H1 (cell line): ENCODE measurements at regions not wholly inside any gene's neighbourhood (a gene's known extent, or its start where the extent isn't known, plus 50 kb on each side); places are given as distances from the start of the nearest gene placed in this dataset.

Experiments
- CTCF ChIA-PET: fragments of 300-600 bp; sonication (Branson Sonifier 250); formaldehyde crosslinking; loops from one replicate; lab custom pipeline; 2021; ENCODE audit not compliant: partially characterized antibody; lab: Charles Lee
- POLR2A ChIA-PET: fragments of 300-600 bp; sonication (Branson Sonifier 250); formaldehyde crosslinking; loops from one replicate; lab custom pipeline; 2021; ENCODE audit warnings: inconsistent platforms; ENCODE audit not compliant: partially characterized antibody; lab: Charles Lee
- DNase-seq, 2 experiments: peaks; one replicate each; pipeline versions ENCODE4 v3.0.0 to v3.0.0-alpha.2; 2010 to 2022; ENCODE audit warnings: low spot score in 2 of 2, low read depth in 1 of 2, mixed read lengths in 1 of 2
- FAIRE-seq: peaks from 2 replicates; lab custom pipeline; 2011; peaks lifted over from hg19 to GRCh38; lab: Jason Lieb, UNC
- H2AFZ ChIP-seq: 2 replicates; pipeline ENCODE4 v1.8.1; 2012; ENCODE audit warnings: low read length, inconsistent platforms
- H2AK5ac ChIP-seq: 2 replicates; pipeline ENCODE4 v1.6.1; 2013; ENCODE audit warnings: low read depth, low read length
- H2BK120ac ChIP-seq: replicated peaks from 2 replicates; pipeline ENCODE3; 2013; ENCODE audit warnings: low read depth, low read length, inconsistent platforms
- H2BK12ac ChIP-seq: 2 replicates; pipeline ENCODE4 v1.6.1; 2013; ENCODE audit warnings: low read depth, low read length
- H2BK15ac ChIP-seq: 2 replicates; pipeline ENCODE4 v1.6.1; 2013; ENCODE audit warnings: low read length
- H2BK20ac ChIP-seq: 2 replicates; pipeline ENCODE4 v1.6.1; 2013; ENCODE audit warnings: low read length
- H2BK5ac ChIP-seq: 2 replicates; pipeline ENCODE4 v1.6.1; 2013; ENCODE audit warnings: low read depth, low read length
- H3K14ac ChIP-seq: 2 replicates; pipeline ENCODE4 v1.6.1; 2013; ENCODE audit warnings: inconsistent platforms; ENCODE audit not compliant: insufficient read length
- H3K18ac ChIP-seq: 2 replicates; pipeline ENCODE4 v1.6.1; 2013; ENCODE audit warnings: low read length; ENCODE audit errors: extremely low read depth
- H3K23ac ChIP-seq: 2 replicates; pipeline ENCODE4 v1.6.1; 2013; ENCODE audit warnings: inconsistent platforms; ENCODE audit not compliant: insufficient read length
- H3K23me2 ChIP-seq: 2 replicates; pipeline ENCODE4 v1.6.1; 2013; ENCODE audit warnings: low read depth, low read length
- H3K27ac ChIP-seq: 2 replicates; pipeline ENCODE4 v1.6.1; 2011; ENCODE audit warnings: low read depth, low read length, inconsistent platforms
- H3K27me3 ChIP-seq, 4 experiments: replicated peaks in 1 of 4; 1 replicate in 1 of 4; 2 replicates in 3 of 4; pipeline versions ENCODE4 v1.6.1 to v1.8.1; 2011 to 2013; ENCODE audit warnings: low read length in 3 of 4, mild to moderate bottlenecking in 3 of 4, inconsistent platforms in 2 of 4, mixed read lengths in 2 of 4, moderate library complexity in 1 of 4; ENCODE audit not compliant: control insufficient read depth in 3 of 4, insufficient read depth in 3 of 4; ENCODE audit errors: extremely low read depth in 1 of 4
- H3K36me3 ChIP-seq, 4 experiments: 2 replicates each; pipeline versions ENCODE4 v1.6.1 to v1.8.1; 2011 to 2013; ENCODE audit warnings: mild to moderate bottlenecking in 4 of 4, low read length in 3 of 4, moderate library complexity in 2 of 4, control low read depth in 1 of 4, inconsistent platforms in 1 of 4; ENCODE audit not compliant: insufficient read depth in 4 of 4, control insufficient read depth in 2 of 4
- H3K4ac ChIP-seq: replicated peaks from 2 replicates; pipeline ENCODE3; 2013; ENCODE audit warnings: low read length, low read depth, mixed read lengths, inconsistent platforms; ENCODE audit not compliant: insufficient read length
- H3K4me1 ChIP-seq, 4 experiments: replicated peaks in 1 of 4; 1 replicate in 1 of 4; 2 replicates in 3 of 4; pipeline versions ENCODE4 v1.6.1 to v1.8.1; 2011 to 2013; ENCODE audit warnings: low read length in 3 of 4, inconsistent platforms in 2 of 4, mixed read lengths in 1 of 4; ENCODE audit not compliant: insufficient read depth in 4 of 4, control insufficient read depth in 3 of 4
- H3K4me2 ChIP-seq, 2 experiments: 2 replicates each; pipeline versions ENCODE4 v1.6.1 to v1.8.1; 2011 to 2013; ENCODE audit warnings: low read depth in 2 of 2, low read length in 2 of 2, control low read depth in 1 of 2, inconsistent platforms in 1 of 2, mild to moderate bottlenecking in 1 of 2; ENCODE audit not compliant: insufficient read depth in 1 of 2
- H3K4me3 ChIP-seq, 4 experiments: fragments of 200-600, 300-600 bp in 1 of 4; sonication (generic), shearing (Covaris generic), sonication (Bioruptor Twin) in 1 of 4; 2 replicates each; pipeline versions ENCODE4 v1.5.1 to v1.8.1; 2011 to 2016; ENCODE audit warnings: low read length in 4 of 4, low read depth in 3 of 4, control low read depth in 2 of 4, inconsistent platforms in 2 of 4, mild to moderate bottlenecking in 2 of 4, mixed read lengths in 1 of 4, moderate library complexity in 1 of 4; ENCODE audit not compliant: insufficient read depth in 2 of 4; ENCODE audit errors: extremely low read depth in 1 of 4
- H3K56ac ChIP-seq: replicated peaks from 2 replicates; pipeline ENCODE3; 2013; ENCODE audit warnings: low read depth, mild to moderate bottlenecking, mixed read lengths, low read length, inconsistent platforms; ENCODE audit not compliant: insufficient read length
- H3K79me1 ChIP-seq: 2 replicates; pipeline ENCODE4 v1.6.1; 2013; ENCODE audit warnings: low read depth, low read length, control low read depth
- H3K79me2 ChIP-seq, 2 experiments: 2 replicates each; pipeline versions ENCODE4 v1.6.1 to v1.8.1; 2012 to 2013; ENCODE audit warnings: low read length in 2 of 2, mild to moderate bottlenecking in 2 of 2, inconsistent platforms in 1 of 2; ENCODE audit not compliant: insufficient read depth in 2 of 2, control insufficient read depth in 1 of 2
- H3K9ac ChIP-seq, 4 experiments: replicated peaks in 1 of 4; 1 replicate in 1 of 4; 2 replicates in 3 of 4; pipeline versions ENCODE4 v1.6.1 to v1.8.1; 2011 to 2013; ENCODE audit warnings: low read depth in 3 of 4, low read length in 3 of 4, control low read depth in 2 of 4, mild to moderate bottlenecking in 2 of 4, moderate library complexity in 2 of 4, inconsistent platforms in 1 of 4; ENCODE audit errors: extremely low read depth in 1 of 4
- H3K9me3 ChIP-seq, 2 experiments: 2 replicates each; pipeline versions ENCODE4 v1.6.1 to v1.8.1; 2012 to 2013; ENCODE audit warnings: mild to moderate bottlenecking in 2 of 2, moderate library complexity in 2 of 2, control low read depth in 1 of 2, inconsistent platforms in 1 of 2, low read depth in 1 of 2, low read length in 1 of 2, mixed read lengths in 1 of 2; ENCODE audit not compliant: insufficient read depth in 2 of 2
- H4K20me1 ChIP-seq, 2 experiments: replicated peaks in 1 of 2; 2 replicates each; pipeline versions ENCODE3 to v1.8.1; 2011 to 2013; ENCODE audit warnings: inconsistent platforms in 2 of 2, low read length in 2 of 2, mild to moderate bottlenecking in 1 of 2; ENCODE audit not compliant: insufficient read depth in 2 of 2, control insufficient read depth in 1 of 2
- H4K5ac ChIP-seq: 2 replicates; pipeline ENCODE4 v1.6.1; 2013; ENCODE audit warnings: low read length, low read depth, mixed read lengths, inconsistent platforms; ENCODE audit not compliant: insufficient read length
- H4K8ac ChIP-seq: 2 replicates; pipeline ENCODE4 v1.8.0; 2013; ENCODE audit warnings: mild to moderate bottlenecking, moderate library complexity, low read length, inconsistent platforms; ENCODE audit not compliant: insufficient read depth; ENCODE audit errors: extremely low read depth
- H4K91ac ChIP-seq: replicated peaks from 2 replicates; pipeline ENCODE3; 2013; ENCODE audit warnings: low read length, mixed read lengths, inconsistent platforms; ENCODE audit not compliant: insufficient read length
- ASH2L ChIP-seq: fragments of 200-600, 300-600 bp; sonication (generic); IDR thresholded peaks from one replicate; pipeline ENCODE4 v1.7.1; 2017; ENCODE audit warnings: low read length
- CBX5 ChIP-seq: fragments of 300-800, 300-1000 bp; sonication (generic); IDR thresholded peaks from 2 replicates; pipeline ENCODE4 v1.7.1; 2016; ENCODE audit warnings: antibody characterized with exemption, low read length, low read depth
- CREB1 ChIP-seq: IDR thresholded peaks from 2 replicates; pipeline ENCODE4 v1.6.1; 2012; ENCODE audit warnings: inconsistent platforms
- EZH2 ChIP-seq: fragments of 200-600 bp; sonication (generic); IDR thresholded peaks from 2 replicates; pipeline ENCODE4 v1.7.1; 2012; ENCODE audit warnings: low read depth, mild to moderate bottlenecking, moderate library complexity, low read length, inconsistent platforms; ENCODE audit not compliant: severe bottlenecking
- HDAC2 ChIP-seq, 2 experiments: fragments of 300-600 bp in 1 of 2; sonication (generic) in 1 of 2; IDR thresholded peaks; 2 replicates each; pipeline ENCODE4 v1.6.1; 2011 to 2012; ENCODE audit warnings: low read depth in 2 of 2, low read length in 2 of 2, mild to moderate bottlenecking in 2 of 2, moderate library complexity in 2 of 2, borderline replicate concordance in 1 of 2, inconsistent platforms in 1 of 2
- KDM1A ChIP-seq: fragments of 200-600, 300-600 bp; sonication (generic); IDR thresholded peaks from 2 replicates; pipeline ENCODE4 v1.7.1; 2016; ENCODE audit warnings: mild to moderate bottlenecking, low read length, borderline replicate concordance
- MAX ChIP-seq: IDR thresholded peaks from 2 replicates; pipeline ENCODE4 v1.6.1; 2012; ENCODE audit warnings: inconsistent platforms
- NRF1 ChIP-seq: IDR thresholded peaks from 2 replicates; pipeline ENCODE4 v1.6.1; 2011; ENCODE audit warnings: mild to moderate bottlenecking, low read depth, low read length, improper control_type of control experiment
- SIX5 ChIP-seq: IDR thresholded peaks from 2 replicates; pipeline ENCODE4 v1.6.1; 2011; ENCODE audit warnings: mild to moderate bottlenecking, low read depth, low read length
- SP2 ChIP-seq: IDR thresholded peaks from 2 replicates; pipeline ENCODE4 v1.6.1; 2012; ENCODE audit warnings: mild to moderate bottlenecking, low read length, inconsistent platforms
- SP4 ChIP-seq: IDR thresholded peaks from 2 replicates; pipeline ENCODE4 v1.6.1; 2012; ENCODE audit warnings: low read length, inconsistent platforms
- TAF7 ChIP-seq: optimal IDR thresholded peaks from 2 replicates; pipeline ENCODE3; 2011; ENCODE audit warnings: low read depth, mild to moderate bottlenecking, inconsistent platforms, low read length, moderate library complexity, borderline replicate concordance
- TBP ChIP-seq: IDR thresholded peaks from 2 replicates; pipeline ENCODE4 v1.6.1; 2011; ENCODE audit warnings: low read depth, low read length, improper control_type of control experiment
- USF2 ChIP-seq: IDR thresholded peaks from 2 replicates; pipeline ENCODE4 v1.6.1; 2011; ENCODE audit warnings: low read length, improper control_type of control experiment
- WGBS, 2 experiments: shearing (Covaris generic) in 1 of 2; methylation state at CpG; one replicate each; pipeline versions ENCODE4 v1.1.6 to v1.1.7; 2013 to 2015; ENCODE audit warnings: low lambda C conversion rate in 2 of 2, mixed read lengths in 2 of 2, inconsistent platforms in 1 of 2, low coverage in 1 of 2, missing lambda C conversion rate in 1 of 2; ENCODE audit not compliant: insufficient replicate concordance in 2 of 2, insufficient coverage in 1 of 2, insufficient read length in 1 of 2; ENCODE audit errors: extremely low coverage in 1 of 2, missing lambda C conversion rate in 1 of 2; 5-methylcytosine and 5-hydroxymethylcytosine counted together

DNA sequence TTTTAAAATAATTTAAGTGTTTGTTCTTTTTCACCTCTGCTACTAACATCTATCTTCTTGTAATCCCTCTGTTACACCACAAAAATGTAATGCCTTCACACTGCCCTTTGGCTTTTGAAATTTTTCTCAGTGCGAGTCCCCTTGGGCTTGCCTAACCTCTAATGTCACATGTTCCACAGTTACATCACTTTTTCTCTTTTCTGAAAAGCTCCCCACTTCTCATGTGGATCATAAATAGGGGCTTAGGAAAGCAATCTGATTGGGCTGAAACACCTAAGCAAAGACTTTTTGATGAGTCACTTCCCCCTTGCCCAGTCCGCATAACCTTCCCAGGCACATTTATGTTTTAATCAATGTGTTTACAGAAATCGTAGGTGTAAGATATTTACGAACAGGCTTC lies 288.2 kb downstream of the IPMK start:
- Histone ChIP-seq H3K27ac (no peak overlapping the region), H3K18ac (no peak overlapping the region), H3K79me1 (no peaks in the 10 kb centered on the region), H3K4ac (no peak overlapping the region), H3K14ac (no peak overlapping the region), H4K91ac (no peak overlapping the region), H3K23ac (no peak overlapping the region), H3K4me1 (no peaks in the 10 kb centered on the region), H3K23me2 (no peaks in the 10 kb centered on the region), H4K5ac (no peak overlapping the region), H3K79me2 (no peaks in the 10 kb centered on the region), H3K9ac (no peak overlapping the region), H3K9me3 (no peaks in the 10 kb centered on the region), H2BK5ac (no peak overlapping the region), H2AFZ (peak overlapping the region; percentile 48), H3K4me3 (no peak overlapping the region), H4K8ac (no peak overlapping the region), H2BK15ac (no peak overlapping the region), H3K36me3 (no peaks in the 10 kb centered on the region), H4K20me1 (no peaks in the 10 kb centered on the region), H2BK12ac (no peak overlapping the region), H2BK120ac (no peak overlapping the region), H2BK20ac (no peak overlapping the region), H3K4me2 (no peak overlapping the region), H3K27me3 (no peaks in the 10 kb centered on the region), H2AK5ac (no peak overlapping the region), H3K56ac (no peak overlapping the region)
- ChIA-PET CTCF (no interaction called here), POLR2A (no interaction called here)
- DNase-seq = no peak
- 90% methylated on average over 4 of the region's 4 CpGs; no CpG with 5 or more reads in 1 of the 2 experiments for WGBS, 2 experiments
- FAIRE-seq = no peak
- TF ChIP-seq TBP = no peak
- TF ChIP-seq MAX = no peak
- TF ChIP-seq USF2 = no peak
- no peak for TF ChIP-seq CBX5
- TF ChIP-seq TAF7 = no peak
- TF ChIP-seq NRF1 = no peak
- TF ChIP-seq ASH2L = no peak
- TF ChIP-seq KDM1A = no peak
- no peak for TF ChIP-seq HDAC2 (IDR thresholded peaks at IDR 0.05; ENCODE audit: borderline replicate concordance in 1 of 2, low read depth in 2 of 2, low read length in 2 of 2)
- no peak for TF ChIP-seq SP2
- TF ChIP-seq CREB1 = no peak
- no peak for TF ChIP-seq EZH2
- TF ChIP-seq SP4 = no peak
- no peak for TF ChIP-seq SIX5
